ENCODE measurements at regions not wholly inside any gene's neighbourhood (a gene's known extent, or its start where the extent isn't known, plus 50 kb on each side); places are given as distances from the start of the nearest gene placed in this dataset.

GRCh38 chr10:105434970-105435369 lies 793.9 kb downstream of the SORCS3 start:
- Mint-ChIP-seq H3K4me1 (no peaks in the 10 kb centered on the region), H3K4me3 (no peak overlapping the region), H3K36me3 (no peaks in the 10 kb centered on the region), H3K27ac (no peak overlapping the region), H3K9me3 (peaks cover 2 to 10% (median 8%) of the 10 kb centered on the region in 3 donors), H3K27me3 (no peaks in the 10 kb centered on the region)
- ATAC-seq (replicated peaks in 1 of 4) (no peak), DNase-seq (no peak)
- Histone ChIP-seq H3K4me1 (ENCODE audit: control insufficient read depth in 1 of 2, extremely low read depth in 1 of 2, insufficient read depth in 2 of 2, low read length in 2 of 2) (no peaks in the 10 kb centered on the region), H3K27me3 (replicated peaks in 1 of 2; ENCODE audit: control insufficient read depth in 2 of 2, extremely low read depth in 1 of 2, insufficient read depth in 2 of 2, low read length in 1 of 2) (no peaks in the 10 kb centered on the region), H3K9me3 (no peaks in the 10 kb centered on the region), H3K27ac (ENCODE audit: low read length) (no peak overlapping the region), H3K4me3 (ENCODE audit: control insufficient read depth in 1 of 2, extremely low read depth in 1 of 2, low read length in 1 of 2) (no peak overlapping the region), H3K36me3 (ENCODE audit: control insufficient read depth in 2 of 2, extremely low read depth in 1 of 2, insufficient read depth in 1 of 2, low read length in 1 of 2) (no peaks in the 10 kb centered on the region)
- ChIA-PET POLR2A (no interaction called here), CTCF (no interaction called here)
- no CpG with 5 or more reads among the region's 1 CpG for WGBS (ENCODE audit: insufficient coverage)

- WGBS (ENCODE audit: insufficient coverage): no CpG with 5 or more reads among the region's 4 CpGs
- DNase-seq (no peak), ATAC-seq (replicated peaks in 1 of 4) (no peak)
- Mint-ChIP-seq H3K4me3 (no peak overlapping the region), H3K27me3 (no peaks in the 10 kb centered on the region), H3K9me3 (peaks cover 3 to 5% (median 4%) of the 10 kb centered on the region in 3 donors), H3K36me3 (no peaks in the 10 kb centered on the region), H3K4me1 (no peaks in the 10 kb centered on the region), H3K27ac (no peak overlapping the region)
- Histone ChIP-seq H3K36me3 (ENCODE audit: control insufficient read depth in 2 of 2, extremely low read depth in 1 of 2, insufficient read depth in 1 of 2, low read length in 1 of 2) (no peaks in the 10 kb centered on the region), H3K4me3 (ENCODE audit: control insufficient read depth in 1 of 2, extremely low read depth in 1 of 2, low read length in 1 of 2) (no peak overlapping the region), H3K27ac (ENCODE audit: low read length) (no peak overlapping the region), H3K9me3 (no peaks in the 10 kb centered on the region), H3K27me3 (replicated peaks in 1 of 2; ENCODE audit: control insufficient read depth in 2 of 2, extremely low read depth in 1 of 2, insufficient read depth in 2 of 2, low read length in 1 of 2) (no peaks in the 10 kb centered on the region), H3K4me1 (ENCODE audit: control insufficient read depth in 1 of 2, extremely low read depth in 1 of 2, insufficient read depth in 2 of 2, low read length in 2 of 2) (no peaks in the 10 kb centered on the region)
- ChIA-PET CTCF (no interaction called here), POLR2A (no interaction called here)
These were observed 772.9 kb downstream of the SORCS3 start for GRCh38 chr10:105413997-105414396.

DNA sequence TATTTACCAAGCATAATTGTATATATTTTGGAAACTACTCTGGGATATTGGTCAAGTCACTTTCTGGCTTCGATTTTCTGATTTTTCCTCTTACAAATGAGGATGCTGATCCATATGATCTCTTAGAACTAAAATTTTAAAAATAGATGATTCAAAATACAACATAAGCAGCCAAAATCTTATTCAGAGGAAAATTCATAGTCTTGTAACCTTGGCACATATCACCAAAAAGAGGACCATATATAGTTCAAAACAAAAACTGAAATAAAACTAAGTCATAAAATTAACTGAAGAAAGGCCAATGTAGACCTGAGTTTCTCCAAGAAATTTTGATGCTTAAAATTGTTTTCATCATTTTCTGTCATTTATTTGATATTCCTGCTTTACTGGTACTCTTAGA lies 768.3 kb downstream of the SORCS3 start:
- no peaks in the 10 kb centered on the region for H3K36me3 ChIP-seq (ENCODE audit: control insufficient read depth in 2 of 2, extremely low read depth in 1 of 2, insufficient read depth in 1 of 2, low read length in 1 of 2)
- no peak overlapping the region for H3K27ac ChIP-seq (ENCODE audit: low read length)
- Mint-ChIP-seq H3K27me3 (no peaks in the 10 kb centered on the region), H3K27ac (no peak overlapping the region), H3K4me1 (no peaks in the 10 kb centered on the region), H3K36me3 (no peaks in the 10 kb centered on the region), H3K9me3 (peaks cover 10 to 15% (median 11%) of the 10 kb centered on the region in 3 donors), H3K4me3 (no peak overlapping the region)
- H3K4me3 ChIP-seq (ENCODE audit: control insufficient read depth in 1 of 2, extremely low read depth in 1 of 2, low read length in 1 of 2): no peak overlapping the region
- no CpG with 5 or more reads among the region's 1 CpG for WGBS (ENCODE audit: insufficient coverage)
- CTCF ChIA-PET: no interaction called here
- no peaks in the 10 kb centered on the region for H3K4me1 ChIP-seq (ENCODE audit: control insufficient read depth in 1 of 2, extremely low read depth in 1 of 2, insufficient read depth in 2 of 2, low read length in 2 of 2)
- POLR2A ChIA-PET: no interaction called here
- H3K27me3 ChIP-seq (replicated peaks in 1 of 2; ENCODE audit: control insufficient read depth in 2 of 2, extremely low read depth in 1 of 2, insufficient read depth in 2 of 2, low read length in 1 of 2): no peaks in the 10 kb centered on the region
- ATAC-seq (replicated peaks in 1 of 4) (no peak), DNase-seq (no peak)
- H3K9me3 ChIP-seq: no peaks in the 10 kb centered on the region

- no peak overlapping the region for H3K27ac ChIP-seq (ENCODE audit: low read length)
- no peak overlapping the region for H3K4me3 Mint-ChIP-seq
- H3K4me1 Mint-ChIP-seq: no peaks in the 10 kb centered on the region
These were observed 765.4 kb downstream of the SORCS3 start for GRCh38 chr10:105406488-105406887.

DNA sequence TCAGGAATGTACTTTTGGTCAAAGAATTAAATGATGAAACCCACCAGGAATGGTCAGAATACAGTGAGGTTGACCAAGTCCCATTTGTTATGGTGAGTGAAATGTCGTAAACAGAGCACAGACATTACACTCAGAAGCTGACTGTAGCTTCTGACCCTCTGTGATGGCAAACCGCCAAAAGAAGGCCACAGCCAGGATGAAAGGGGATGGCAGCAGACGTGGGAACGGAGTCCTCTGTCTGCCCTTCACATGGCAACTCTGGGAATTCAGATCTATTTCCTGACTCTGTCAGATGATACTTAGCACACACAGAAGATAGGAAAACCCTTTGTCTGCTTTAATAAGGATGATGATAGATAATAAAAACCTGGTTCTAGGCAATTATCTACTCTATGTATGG lies 757.1 kb downstream of the SORCS3 start:
- Mint-ChIP-seq H3K36me3 (no peaks in the 10 kb centered on the region), H3K4me3 (no peak overlapping the region), H3K9me3 (peaks cover 8 to 10% (median 9%) of the 10 kb centered on the region in 3 donors), H3K27me3 (peaks cover 0 to 3% of the 10 kb centered on the region in 2 donors), H3K27ac (no peak overlapping the region), H3K4me1 (no peaks in the 10 kb centered on the region)
- Histone ChIP-seq H3K36me3 (ENCODE audit: control insufficient read depth in 2 of 2, extremely low read depth in 1 of 2, insufficient read depth in 1 of 2, low read length in 1 of 2) (no peaks in the 10 kb centered on the region), H3K27me3 (replicated peaks in 1 of 2; ENCODE audit: control insufficient read depth in 2 of 2, extremely low read depth in 1 of 2, insufficient read depth in 2 of 2, low read length in 1 of 2) (no peaks in the 10 kb centered on the region), H3K27ac (ENCODE audit: low read length) (no peak overlapping the region), H3K4me3 (ENCODE audit: control insufficient read depth in 1 of 2, extremely low read depth in 1 of 2, low read length in 1 of 2) (no peak overlapping the region), H3K9me3 (no peaks in the 10 kb centered on the region), H3K4me1 (ENCODE audit: control insufficient read depth in 1 of 2, extremely low read depth in 1 of 2, insufficient read depth in 2 of 2, low read length in 2 of 2) (no peaks in the 10 kb centered on the region)
- ATAC-seq (replicated peaks in 1 of 4) (no peak), DNase-seq (no peak)
- POLR2A ChIA-PET: no interaction called here
- WGBS (ENCODE audit: insufficient coverage): 52% methylated on average over 4 of the region's 4 CpGs
- CTCF ChIA-PET: no interaction called here

More at GRCh38 chr10:105406488-105406887, 765.4 kb downstream of the SORCS3 start:
- Mint-ChIP-seq H3K9me3 (peaks cover 15 to 19% (median 16%) of the 10 kb centered on the region in 3 donors), H3K36me3 (no peaks in the 10 kb centered on the region), H3K27ac (no peak overlapping the region), H3K27me3 (no peaks in the 10 kb centered on the region)
- POLR2A ChIA-PET: interaction anchor here in 1 of 2 donors (0.7 kb wide), 1 partner anchor 42 kb away, joined by 6 read pairs; no protein-coding TSS in a partner anchor
- Histone ChIP-seq H3K36me3 (ENCODE audit: control insufficient read depth in 2 of 2, extremely low read depth in 1 of 2, insufficient read depth in 1 of 2, low read length in 1 of 2) (no peaks in the 10 kb centered on the region), H3K27me3 (replicated peaks in 1 of 2; ENCODE audit: control insufficient read depth in 2 of 2, extremely low read depth in 1 of 2, insufficient read depth in 2 of 2, low read length in 1 of 2) (no peaks in the 10 kb centered on the region), H3K4me1 (ENCODE audit: control insufficient read depth in 1 of 2, extremely low read depth in 1 of 2, insufficient read depth in 2 of 2, low read length in 2 of 2) (no peaks in the 10 kb centered on the region), H3K4me3 (ENCODE audit: control insufficient read depth in 1 of 2, extremely low read depth in 1 of 2, low read length in 1 of 2) (no peak overlapping the region), H3K9me3 (no peaks in the 10 kb centered on the region)
- CTCF ChIA-PET: no interaction called here
- DNase-seq: no peak
- 60% methylated on average over 2 of the region's 2 CpGs for WGBS (ENCODE audit: insufficient coverage)
- ATAC-seq (replicated peaks in 1 of 4): no peak

GRCh38 chr10:105391670-105392351 lies 750.7 kb downstream of the SORCS3 start:
- DNase-seq (no peak), ATAC-seq (replicated peaks in 1 of 4) (no peak)
- Histone ChIP-seq H3K9me3 (no peaks in the 10 kb centered on the region), H3K27me3 (replicated peaks in 1 of 2; ENCODE audit: control insufficient read depth in 2 of 2, extremely low read depth in 1 of 2, insufficient read depth in 2 of 2, low read length in 1 of 2) (no peaks in the 10 kb centered on the region), H3K27ac (ENCODE audit: low read length) (no peak overlapping the region), H3K36me3 (ENCODE audit: control insufficient read depth in 2 of 2, extremely low read depth in 1 of 2, insufficient read depth in 1 of 2, low read length in 1 of 2) (no peaks in the 10 kb centered on the region), H3K4me1 (ENCODE audit: control insufficient read depth in 1 of 2, extremely low read depth in 1 of 2, insufficient read depth in 2 of 2, low read length in 2 of 2) (no peaks in the 10 kb centered on the region), H3K4me3 (ENCODE audit: control insufficient read depth in 1 of 2, extremely low read depth in 1 of 2, low read length in 1 of 2) (no peak overlapping the region)
- Mint-ChIP-seq H3K4me3 (no peak overlapping the region), H3K27me3 (no peaks in the 10 kb centered on the region), H3K4me1 (no peaks in the 10 kb centered on the region), H3K9me3 (peaks cover 0 to 8% (median 6%) of the 10 kb centered on the region in 3 donors), H3K27ac (no peak overlapping the region), H3K36me3 (no peaks in the 10 kb centered on the region)
- ChIA-PET POLR2A (no interaction called here), CTCF (no interaction called here)
- 100% methylated on average over 4 of the region's 12 CpGs for WGBS (ENCODE audit: insufficient coverage)

DNA sequence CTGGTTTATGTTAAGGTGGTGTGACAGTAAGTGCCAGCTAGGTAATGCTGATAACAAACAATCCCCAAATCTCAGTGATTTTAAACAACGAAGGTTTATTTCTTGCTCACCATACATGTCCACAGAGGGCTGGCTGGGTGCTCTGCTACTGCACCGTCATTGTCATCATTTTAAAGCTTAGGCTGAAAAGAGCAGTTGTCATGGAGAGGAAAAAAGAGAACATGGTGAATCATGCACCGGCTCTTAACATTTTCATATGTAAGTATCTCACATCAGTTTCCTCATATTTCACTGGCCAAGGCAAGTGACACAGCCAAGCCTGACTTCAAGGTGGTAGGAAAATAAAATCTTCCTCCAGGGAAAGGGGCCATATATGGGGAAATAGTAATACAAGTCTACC lies 746.9 kb downstream of the SORCS3 start:
- Histone ChIP-seq H3K4me1 (ENCODE audit: control insufficient read depth in 1 of 2, extremely low read depth in 1 of 2, insufficient read depth in 2 of 2, low read length in 2 of 2) (no peaks in the 10 kb centered on the region), H3K4me3 (ENCODE audit: control insufficient read depth in 1 of 2, extremely low read depth in 1 of 2, low read length in 1 of 2) (no peak overlapping the region), H3K36me3 (ENCODE audit: control insufficient read depth in 2 of 2, extremely low read depth in 1 of 2, insufficient read depth in 1 of 2, low read length in 1 of 2) (no peaks in the 10 kb centered on the region), H3K27me3 (replicated peaks in 1 of 2; ENCODE audit: control insufficient read depth in 2 of 2, extremely low read depth in 1 of 2, insufficient read depth in 2 of 2, low read length in 1 of 2) (no peaks in the 10 kb centered on the region), H3K9me3 (no peaks in the 10 kb centered on the region), H3K27ac (ENCODE audit: low read length) (no peak overlapping the region)
- WGBS (ENCODE audit: insufficient coverage): no CpG with 5 or more reads among the region's 3 CpGs
- no peaks in the 10 kb centered on the region for H3K27me3 Mint-ChIP-seq
- ChIA-PET CTCF (no interaction called here), POLR2A (no interaction called here)
- no peaks in the 10 kb centered on the region for H3K4me1 Mint-ChIP-seq
- no peaks in the 10 kb centered on the region for H3K36me3 Mint-ChIP-seq
- no peak overlapping the region for H3K27ac Mint-ChIP-seq
- H3K9me3 Mint-ChIP-seq: peaks cover 6 to 15% (median 6%) of the 10 kb centered on the region in 3 donors
- DNase-seq (no peak), ATAC-seq (replicated peaks in 1 of 4) (no peak)
- H3K4me3 Mint-ChIP-seq: no peak overlapping the region
